ENCODE measurements at regions not wholly inside any gene's neighbourhood (a gene's known extent, or its start where the extent isn't known, plus 50 kb on each side); places are given as distances from the start of the nearest gene placed in this dataset.

- DNase-seq = no peak
These were observed 691.1 kb downstream of the UQCRFS1 start for GRCh38 chr19:28521614-28522544.

- no peak for DNase-seq
These were observed 691.9 kb downstream of the UQCRFS1 start for GRCh38 chr19:28520998-28521568.

GRCh38 chr19:28519952-28520861 is 692.7 kb downstream of the UQCRFS1 start:
- no peak for DNase-seq

GRCh38 chr19:28519218-28519779 is 693.7 kb downstream of the UQCRFS1 start:
- DNase-seq = no peak

- no peak for DNase-seq
These were observed 696.5 kb downstream of the UQCRFS1 start for GRCh38 chr19:28516415-28516872.

- no peak for DNase-seq
These were observed 698.8 kb downstream of the UQCRFS1 start for GRCh38 chr19:28514166-28514565.

GRCh38 chr19:28511655-28512054 is 701.3 kb downstream of the UQCRFS1 start:
- no peak for DNase-seq

- DNase-seq = no peak
These were observed 703.7 kb downstream of the UQCRFS1 start for GRCh38 chr19:28509079-28509895.

- no peak for DNase-seq
These were observed 704.3 kb downstream of the UQCRFS1 start for GRCh38 chr19:28508666-28509065.

- no peak for DNase-seq
These were observed 707.0 kb downstream of the UQCRFS1 start for GRCh38 chr19:28505933-28506332.

- no peak for DNase-seq
These were observed 707.8 kb downstream of the UQCRFS1 start for GRCh38 chr19:28505134-28505533.

GRCh38 chr19:28504727-28505126 is 708.2 kb downstream of the UQCRFS1 start:
- no peak for DNase-seq

- no peak for DNase-seq
These were observed 708.8 kb downstream of the UQCRFS1 start for GRCh38 chr19:28504139-28504538.

- DNase-seq = no peak
These were observed 709.8 kb downstream of the UQCRFS1 start for GRCh38 chr19:28502879-28503734.

- no peak for DNase-seq
These were observed 711.0 kb downstream of the UQCRFS1 start for GRCh38 chr19:28501976-28502375.

GRCh38 chr19:28500982-28501630 is 711.8 kb downstream of the UQCRFS1 start:
- DNase-seq = no peak

GRCh38 chr19:28500296-28500695 is 712.7 kb downstream of the UQCRFS1 start:
- no peak for DNase-seq

GRCh38 chr19:28498404-28498976 is 714.5 kb downstream of the UQCRFS1 start:
- no peak for DNase-seq

- no peak for DNase-seq
These were observed 715.1 kb downstream of the UQCRFS1 start for GRCh38 chr19:28497887-28498286.

- no peak for DNase-seq
These were observed 715.8 kb downstream of the UQCRFS1 start for GRCh38 chr19:28497137-28497536.
